Adrenal gland (tissue), 9 donors: ENCODE measurements at regions not wholly inside any gene's neighbourhood (a gene's known extent, or its start where the extent isn't known, plus 50 kb on each side); places are given as distances from the start of the nearest gene placed in this dataset.

Experiments
- DNase-seq, 7 donors: peaks; one replicate each; pipeline ENCODE4 v3.0.0-alpha.2; 2019 to 2020
- H3K27ac ChIP-seq, 5 donors: fragments of 200-600 bp; sonication (generic) in 4 of 5; 1 replicate in 3 of 5; 2 replicates in 2 of 5; pipeline versions ENCODE4 v1.5.1 to v1.8.0; 2016 to 2020; ENCODE audit warnings: mild to moderate bottlenecking in 1 of 5
- H3K27me3 ChIP-seq: fragments of 200-600 bp; 2 replicates; pipeline ENCODE4 v1.8.0; 2021
- H3K36me3 ChIP-seq, 2 donors: fragments of 200-600 bp; replicated peaks in 1 of 2; 1 replicate in 1 of 2; 2 replicates in 1 of 2; pipeline versions ENCODE4 v1.5.1 to v1.8.0; 2018 to 2022
- H3K4me1 ChIP-seq, 2 donors: fragments of 200-600 bp; replicated peaks in 1 of 2; 1 replicate in 1 of 2; 2 replicates in 1 of 2; pipeline versions ENCODE4 v1.5.1 to v1.8.0; 2018 to 2021
- H3K4me3 ChIP-seq, 4 donors: fragments of 200-600 bp; sonication (generic) in 3 of 4; one replicate each; pipeline ENCODE4 v1.5.1; 2016 to 2018
- H3K9me3 ChIP-seq, 3 donors: fragments of 200-600 bp; sonication (generic) in 1 of 3; replicated peaks in 1 of 3; 1 replicate in 2 of 3; 2 replicates in 1 of 3; pipeline versions ENCODE4 v1.5.1 to v1.8.0; 2016 to 2021
- POLR2A ChIP-seq, 2 donors: fragments of 450-650 bp; IDR thresholded peaks; one replicate each; pipeline ENCODE4 v1.6.1; 2017; ENCODE audit warnings: antibody characterized with exemption in 2 of 2, mild to moderate bottlenecking in 2 of 2, moderate library complexity in 1 of 2
- WGBS, 4 donors: extraction: QIAGEN DNeasy Blood & Tissue Kit in 2 of 4; methylation state at CpG; one replicate each; pipeline versions ENCODE4 v1.1.5 to v1.1.7; 2013 to 2017; 5-methylcytosine and 5-hydroxymethylcytosine counted together
- intact Hi-C, 2 donors: fragments of 100-400 bp; cut with DNase I; formaldehyde crosslinking; loops; one replicate each; pipeline versions ENCODE4 v1.14.1 to v1.15.0; 2022 to 2023
- TF ChIP-seq, protein P1 (sequence below), 6 experiments: fragments of 450-650 bp in 4 of 6; fragments of 200-600 bp in 2 of 6; sonication (generic) in 1 of 6; IDR thresholded peaks; 1 replicate in 5 of 6; 2 replicates in 1 of 6; pipeline versions ENCODE4 v1.5.1 to v1.8.0; 2016 to 2021; ENCODE audit warnings: antibody characterized with exemption in 6 of 6, mild to moderate bottlenecking in 2 of 6, moderate library complexity in 1 of 6
- donor health status: healthy with polysubstance abuse.
- donor health status: Bipolar disorder and iron deficiency.
- donor health status: DM: yes; HTN: yes; CAD: no.
- donor health status: DM: no; HTN: no; CAD: no.
- donor health status: DM: no; HTN: no; CAD: no.

DNA sequence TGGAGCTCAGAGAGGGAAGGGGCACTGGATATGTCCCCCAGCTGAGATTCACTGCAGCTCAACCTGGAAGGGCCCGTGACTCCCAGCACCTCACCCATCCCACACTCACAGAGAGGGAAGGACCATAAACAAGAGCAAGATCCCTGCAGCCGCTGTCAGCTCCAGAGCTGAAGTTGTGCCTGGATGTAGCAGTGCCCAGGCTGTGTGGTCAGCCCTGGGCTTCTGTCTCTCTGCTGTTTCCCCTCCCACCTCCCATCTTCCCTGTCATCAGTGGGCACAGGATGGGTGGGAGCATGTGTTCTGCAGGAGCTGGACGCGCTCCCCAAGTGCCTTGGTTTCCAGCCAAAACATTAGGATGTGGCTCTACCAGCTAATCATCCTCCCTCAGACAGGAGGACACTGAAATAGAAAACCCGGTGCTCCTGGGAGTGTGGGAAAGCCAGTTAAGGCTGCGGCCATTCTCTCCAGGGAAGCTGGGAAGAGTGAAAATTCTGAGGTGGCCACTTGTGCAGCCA lies 282.7 kb downstream of the NPHP4 start:
- Histone ChIP-seq H3K36me3 (no peaks in the 10 kb centered on the region), H3K4me3 (no peak overlapping the region), H3K27ac (no peak overlapping the region), H3K9me3 (no peaks in the 10 kb centered on the region), H3K4me1 (no peaks in the 10 kb centered on the region), H3K27me3 (no peaks in the 10 kb centered on the region)
- no peak for TF ChIP-seq POLR2A (IDR thresholded peaks at IDR 0.05)
- TF ChIP-seq, protein P1, sequence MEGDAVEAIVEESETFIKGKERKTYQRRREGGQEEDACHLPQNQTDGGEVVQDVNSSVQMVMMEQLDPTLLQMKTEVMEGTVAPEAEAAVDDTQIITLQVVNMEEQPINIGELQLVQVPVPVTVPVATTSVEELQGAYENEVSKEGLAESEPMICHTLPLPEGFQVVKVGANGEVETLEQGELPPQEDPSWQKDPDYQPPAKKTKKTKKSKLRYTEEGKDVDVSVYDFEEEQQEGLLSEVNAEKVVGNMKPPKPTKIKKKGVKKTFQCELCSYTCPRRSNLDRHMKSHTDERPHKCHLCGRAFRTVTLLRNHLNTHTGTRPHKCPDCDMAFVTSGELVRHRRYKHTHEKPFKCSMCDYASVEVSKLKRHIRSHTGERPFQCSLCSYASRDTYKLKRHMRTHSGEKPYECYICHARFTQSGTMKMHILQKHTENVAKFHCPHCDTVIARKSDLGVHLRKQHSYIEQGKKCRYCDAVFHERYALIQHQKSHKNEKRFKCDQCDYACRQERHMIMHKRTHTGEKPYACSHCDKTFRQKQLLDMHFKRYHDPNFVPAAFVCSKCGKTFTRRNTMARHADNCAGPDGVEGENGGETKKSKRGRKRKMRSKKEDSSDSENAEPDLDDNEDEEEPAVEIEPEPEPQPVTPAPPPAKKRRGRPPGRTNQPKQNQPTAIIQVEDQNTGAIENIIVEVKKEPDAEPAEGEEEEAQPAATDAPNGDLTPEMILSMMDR (IDR thresholded peaks at IDR 0.05): no peak
- DNase-seq: no peak
- 72 to 86% (median 79%) methylated on average over 4 to 6 of the region's 6 CpGs for WGBS, 4 donors
- intact Hi-C loops: no loop called here

DNA sequence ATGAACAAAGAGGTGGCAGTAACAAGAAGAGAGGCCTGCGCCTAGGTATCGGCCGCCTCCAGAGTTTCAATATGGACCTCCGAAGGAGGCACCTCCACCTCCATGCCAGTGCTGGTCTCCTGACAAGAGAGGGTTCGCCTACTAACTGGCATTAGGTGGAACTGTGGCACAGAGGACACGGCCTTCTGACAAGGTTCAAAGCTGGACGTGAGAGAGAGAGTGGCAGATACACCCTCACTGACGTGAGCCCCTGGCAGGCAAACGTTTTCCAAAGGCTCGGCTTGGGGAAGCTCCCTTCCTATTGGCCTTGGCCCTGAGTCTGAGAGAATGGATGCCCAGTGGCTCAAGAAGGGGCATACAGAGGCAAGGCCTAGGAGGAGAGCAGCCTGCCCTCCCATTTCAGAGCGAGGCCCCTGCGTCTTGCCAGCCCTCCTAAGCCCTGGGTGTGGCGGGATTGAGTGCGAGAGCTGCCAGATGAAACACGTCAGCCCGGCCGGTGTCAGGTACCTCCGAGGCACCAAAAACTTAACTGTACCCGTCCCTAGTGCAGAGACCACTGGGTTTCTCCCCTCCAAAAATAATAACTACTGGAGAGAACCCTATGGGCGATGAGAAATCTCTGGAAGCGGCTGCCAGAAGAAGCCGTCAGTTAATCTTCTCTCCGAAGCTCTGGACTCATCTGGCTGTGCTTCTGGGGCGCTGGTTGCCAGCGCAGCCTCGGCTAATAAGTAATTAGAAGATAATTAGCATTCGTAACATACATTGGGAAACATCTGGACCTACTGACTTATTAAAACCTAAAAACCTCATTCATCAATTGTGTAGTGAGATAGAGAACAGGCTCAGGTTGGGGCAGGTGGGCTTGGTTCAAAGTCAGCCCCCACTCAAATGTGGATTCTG lies 283.6 kb downstream of the NPHP4 start:
- Histone ChIP-seq H3K27me3 (no peaks in the 10 kb centered on the region), H3K4me1 (no peaks in the 10 kb centered on the region), H3K27ac (no peak overlapping the region), H3K4me3 (no peak overlapping the region), H3K36me3 (no peaks in the 10 kb centered on the region), H3K9me3 (no peaks in the 10 kb centered on the region)
- TF ChIP-seq, protein P1 (IDR thresholded peaks at IDR 0.05): no peak
- no peak for TF ChIP-seq POLR2A (IDR thresholded peaks at IDR 0.05)
- intact Hi-C loops: no loop called here
- 83 to 88% (median 85%) methylated on average over 23 to 27 of the region's 27 CpGs for WGBS, 4 donors
- DNase-seq: no peak

DNA sequence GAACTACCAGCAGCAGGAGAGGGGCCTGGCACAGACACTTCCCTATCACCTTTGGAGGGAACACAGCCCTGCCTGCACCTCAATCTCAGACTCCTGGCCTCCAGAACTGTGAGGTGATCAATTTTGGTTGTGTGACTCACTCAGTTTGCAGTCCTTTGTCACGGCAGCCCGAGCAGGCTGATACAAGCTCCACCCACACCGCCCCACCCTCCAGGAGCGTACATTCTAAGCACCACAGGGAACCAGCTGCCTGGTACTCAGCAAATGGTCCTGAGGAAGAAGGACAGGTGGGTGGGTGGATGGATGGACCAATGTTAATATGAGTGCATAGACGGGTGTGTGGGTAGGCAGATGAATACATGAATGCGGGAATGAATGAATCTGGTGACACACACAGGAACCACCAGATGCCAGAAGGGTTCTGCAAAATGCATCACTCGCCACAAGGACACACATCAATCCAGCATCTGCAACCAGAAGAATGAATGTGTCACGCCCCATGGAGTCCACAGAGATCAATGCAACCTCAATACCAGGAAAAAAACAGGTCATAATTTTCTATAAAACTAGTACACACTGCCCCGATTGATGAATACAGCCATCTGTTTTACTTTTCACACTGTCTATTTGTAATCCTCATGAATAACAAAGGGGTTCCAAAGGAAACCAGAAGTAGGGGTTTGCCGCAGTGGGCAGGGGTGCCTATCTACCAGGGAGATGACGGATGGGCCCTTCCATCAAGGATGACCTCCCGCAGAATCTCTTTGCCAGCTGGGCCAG lies 284.5 kb downstream of the NPHP4 start:
- Histone ChIP-seq H3K27ac (no peak overlapping the region), H3K27me3 (no peaks in the 10 kb centered on the region), H3K36me3 (no peaks in the 10 kb centered on the region), H3K9me3 (no peaks in the 10 kb centered on the region), H3K4me1 (no peaks in the 10 kb centered on the region), H3K4me3 (no peak overlapping the region)
- intact Hi-C loops: no loop called here
- no peak for DNase-seq
- 77 to 78% (median 78%) methylated on average over 12 of the region's 12 CpGs for WGBS, 4 donors
- TF ChIP-seq POLR2A (IDR thresholded peaks at IDR 0.05): no peak
- TF ChIP-seq, protein P1 (IDR thresholded peaks at IDR 0.05): no peak

DNA sequence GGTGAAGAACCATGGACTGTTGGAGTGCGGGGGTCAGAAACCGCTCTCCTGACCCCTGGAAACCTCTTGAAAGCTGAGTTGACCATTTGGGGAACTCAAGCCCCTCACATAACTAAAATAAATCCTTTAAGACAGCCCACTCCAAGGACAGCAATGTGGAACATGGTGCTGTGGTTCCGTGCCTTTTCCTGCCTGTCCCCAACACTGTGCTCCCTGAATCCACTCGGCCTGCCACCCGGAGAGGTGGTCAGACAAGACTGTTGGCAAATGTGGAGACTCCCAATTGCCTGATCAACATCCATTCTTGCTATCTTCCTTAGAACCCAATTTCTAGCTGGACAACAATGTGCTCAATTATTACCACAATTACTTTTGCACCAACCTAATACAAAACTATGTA lies 286.0 kb downstream of the NPHP4 start:
- no peaks in the 10 kb centered on the region for H3K27me3 ChIP-seq
- no peak overlapping the region for H3K4me3 ChIP-seq
- no peak for DNase-seq
- no peaks in the 10 kb centered on the region for H3K36me3 ChIP-seq
- H3K9me3 ChIP-seq: no peaks in the 10 kb centered on the region
- no peak overlapping the region for H3K27ac ChIP-seq
- TF ChIP-seq, protein P1 (IDR thresholded peaks at IDR 0.05): no peak
- no peak for TF ChIP-seq POLR2A (IDR thresholded peaks at IDR 0.05)
- intact Hi-C loops: no loop called here
- 84 to 89% (median 86%) methylated on average over 5 of the region's 5 CpGs for WGBS, 4 donors
- no peaks in the 10 kb centered on the region for H3K4me1 ChIP-seq
